HL-60 (cell line): ENCODE measurements at regions not wholly inside any gene's neighbourhood (a gene's known extent, or its start where the extent isn't known, plus 50 kb on each side); places are given as distances from the start of the nearest gene placed in this dataset.

Source experiments
- DNase-seq, 2 experiments: peaks; one replicate each; pipeline ENCODE4 v3.0.0-alpha.2; 2010 to 2020; ENCODE audit warnings: low read depth in 1 of 2, low spot score in 1 of 2
- H3K27ac ChIP-seq: fragments of 250-450 bp; sonication (Bioruptor Pico); replicated peaks from 2 replicates; pipeline ENCODE4 v1.5.1; 2020; ENCODE audit warnings: mild to moderate bottlenecking, moderate library complexity
- H3K27me3 ChIP-seq: fragments of 250-450 bp; sonication (Bioruptor Pico); 2 replicates; pipeline ENCODE4 v1.5.1; 2021; ENCODE audit warnings: mild to moderate bottlenecking, moderate library complexity; ENCODE audit not compliant: insufficient read depth, poor library complexity, severe bottlenecking
- H3K4me3 ChIP-seq: replicated peaks from 2 replicates; pipeline ENCODE4 v1.5.1; 2011; ENCODE audit warnings: mild to moderate bottlenecking, control low read depth, low read length; ENCODE audit not compliant: insufficient read depth
- GABPA ChIP-seq: IDR thresholded peaks from 2 replicates; pipeline ENCODE4 v1.6.1; 2012; ENCODE audit warnings: low read depth
- POLR2AphosphoS5 ChIP-seq: IDR thresholded peaks from 2 replicates; pipeline ENCODE4 v1.6.1; 2012; ENCODE audit warnings: low read depth
- REST ChIP-seq: IDR thresholded peaks from 2 replicates; pipeline ENCODE4 v1.6.1; 2012; ENCODE audit warnings: low read depth; ENCODE audit not compliant: insufficient replicate concordance
- SPI1 ChIP-seq: IDR thresholded peaks from 2 replicates; pipeline ENCODE4 v1.6.1; 2012; ENCODE audit warnings: low read depth, mild to moderate bottlenecking, borderline replicate concordance
- TF ChIP-seq, protein P1 (sequence below): IDR thresholded peaks from one replicate; pipeline ENCODE4 v1.5.1; 2011; ENCODE audit warnings: low read length, control low read depth, inconsistent platforms; ENCODE audit not compliant: insufficient read depth

- Histone ChIP-seq H3K4me3 (no peak overlapping the region), H3K27me3 (peaks cover 12% of the 10 kb centered on the region), H3K27ac (no peak overlapping the region)
- no peak for DNase-seq
- TF ChIP-seq POLR2AphosphoS5 (no peak), REST (no peak), SPI1 (no peak), GABPA (no peak)
- TF ChIP-seq, protein P1, sequence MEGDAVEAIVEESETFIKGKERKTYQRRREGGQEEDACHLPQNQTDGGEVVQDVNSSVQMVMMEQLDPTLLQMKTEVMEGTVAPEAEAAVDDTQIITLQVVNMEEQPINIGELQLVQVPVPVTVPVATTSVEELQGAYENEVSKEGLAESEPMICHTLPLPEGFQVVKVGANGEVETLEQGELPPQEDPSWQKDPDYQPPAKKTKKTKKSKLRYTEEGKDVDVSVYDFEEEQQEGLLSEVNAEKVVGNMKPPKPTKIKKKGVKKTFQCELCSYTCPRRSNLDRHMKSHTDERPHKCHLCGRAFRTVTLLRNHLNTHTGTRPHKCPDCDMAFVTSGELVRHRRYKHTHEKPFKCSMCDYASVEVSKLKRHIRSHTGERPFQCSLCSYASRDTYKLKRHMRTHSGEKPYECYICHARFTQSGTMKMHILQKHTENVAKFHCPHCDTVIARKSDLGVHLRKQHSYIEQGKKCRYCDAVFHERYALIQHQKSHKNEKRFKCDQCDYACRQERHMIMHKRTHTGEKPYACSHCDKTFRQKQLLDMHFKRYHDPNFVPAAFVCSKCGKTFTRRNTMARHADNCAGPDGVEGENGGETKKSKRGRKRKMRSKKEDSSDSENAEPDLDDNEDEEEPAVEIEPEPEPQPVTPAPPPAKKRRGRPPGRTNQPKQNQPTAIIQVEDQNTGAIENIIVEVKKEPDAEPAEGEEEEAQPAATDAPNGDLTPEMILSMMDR = no peak
Measured at GRCh38 chr2:118474541-118474920, 372.9 kb downstream of the EN1 start.

GRCh38 chr2:118473846-118474540 is 373.5 kb downstream of the EN1 start:
- peaks cover 12% of the 10 kb centered on the region for H3K27me3 ChIP-seq
- no peak overlapping the region for H3K27ac ChIP-seq
- TF ChIP-seq POLR2AphosphoS5 = no peak
- no peak for TF ChIP-seq SPI1
- TF ChIP-seq REST = no peak
- TF ChIP-seq GABPA = no peak
- TF ChIP-seq, protein P1 = no peak
- no peak overlapping the region for H3K4me3 ChIP-seq
- no peak for DNase-seq

GRCh38 chr2:118473241-118473640 is 374.2 kb downstream of the EN1 start:
- H3K27ac ChIP-seq = no peak overlapping the region
- no peak for DNase-seq
- TF ChIP-seq REST (no peak), POLR2AphosphoS5 (no peak), GABPA (no peak), SPI1 (no peak)
- TF ChIP-seq, protein P1 = no peak
- H3K27me3 ChIP-seq = peaks cover 12% of the 10 kb centered on the region
- H3K4me3 ChIP-seq = no peak overlapping the region
